ENCODE measurements at regions not wholly inside any gene's neighbourhood (a gene's known extent, or its start where the extent isn't known, plus 50 kb on each side); places are given as distances from the start of the nearest gene placed in this dataset.

DNA sequence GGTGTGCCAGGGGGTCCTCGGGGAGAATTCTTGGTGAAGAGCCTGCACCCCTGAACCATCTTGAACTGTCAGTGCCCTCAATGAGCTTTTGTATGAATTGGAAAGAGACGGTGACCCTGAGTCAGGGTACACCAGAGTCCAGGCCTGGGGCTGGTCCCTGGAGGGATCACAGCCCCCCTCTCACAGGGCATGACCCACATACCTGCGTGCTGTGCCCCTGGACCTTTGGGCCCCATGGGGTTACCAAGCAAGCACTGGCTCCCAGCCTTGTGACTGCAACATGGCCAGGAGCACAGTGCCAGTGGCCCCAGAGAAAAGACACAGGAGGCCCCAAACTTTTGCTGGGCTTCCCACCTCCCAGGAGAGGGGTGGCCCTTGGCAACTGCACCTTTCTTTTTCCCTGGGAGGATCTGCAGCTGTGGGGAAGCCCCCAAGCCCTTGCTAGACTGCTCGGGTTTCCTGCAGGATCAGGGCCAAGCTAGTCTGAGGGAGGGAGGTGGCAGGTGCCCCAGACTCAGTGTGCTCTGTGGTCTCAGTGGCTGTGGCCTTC lies 153.5 kb downstream of the ZNF248 start:
- no peak overlapping the region for H3K4me3 ChIP-seq (ENCODE audit: low read length)
- H3K4me2 ChIP-seq (ENCODE audit: low read depth, low read length): no peak overlapping the region
- H3K36me3 ChIP-seq (replicated peaks; ENCODE audit: insufficient read depth, low read length): no peaks in the 10 kb centered on the region
- no peaks in the 10 kb centered on the region for H4K20me1 ChIP-seq (ENCODE audit: insufficient read depth, low read length)
- DNase-seq: no peak
- H3K9ac ChIP-seq (ENCODE audit: low read length): no peak overlapping the region
- H3F3A ChIP-seq (ENCODE audit: insufficient read depth, low read length): no peaks in the 10 kb centered on the region
- H3K27ac ChIP-seq (ENCODE audit: low read length): no peak overlapping the region
- H3K27me3 ChIP-seq (replicated peaks; ENCODE audit: insufficient read depth, low read length): no peaks in the 10 kb centered on the region
- H3K9me3 ChIP-seq (replicated peaks; ENCODE audit: insufficient read depth, low read length): no peaks in the 10 kb centered on the region
- H3K9me2 ChIP-seq (replicated peaks; ENCODE audit: insufficient read depth, low read length): no peaks in the 10 kb centered on the region
- 0 out of 2 replicates have a peak, but pooled peaks cover 9% of the 10 kb centered on the region for H3K4me1 ChIP-seq (ENCODE audit: low read length)
- TF ChIP-seq, protein P1, sequence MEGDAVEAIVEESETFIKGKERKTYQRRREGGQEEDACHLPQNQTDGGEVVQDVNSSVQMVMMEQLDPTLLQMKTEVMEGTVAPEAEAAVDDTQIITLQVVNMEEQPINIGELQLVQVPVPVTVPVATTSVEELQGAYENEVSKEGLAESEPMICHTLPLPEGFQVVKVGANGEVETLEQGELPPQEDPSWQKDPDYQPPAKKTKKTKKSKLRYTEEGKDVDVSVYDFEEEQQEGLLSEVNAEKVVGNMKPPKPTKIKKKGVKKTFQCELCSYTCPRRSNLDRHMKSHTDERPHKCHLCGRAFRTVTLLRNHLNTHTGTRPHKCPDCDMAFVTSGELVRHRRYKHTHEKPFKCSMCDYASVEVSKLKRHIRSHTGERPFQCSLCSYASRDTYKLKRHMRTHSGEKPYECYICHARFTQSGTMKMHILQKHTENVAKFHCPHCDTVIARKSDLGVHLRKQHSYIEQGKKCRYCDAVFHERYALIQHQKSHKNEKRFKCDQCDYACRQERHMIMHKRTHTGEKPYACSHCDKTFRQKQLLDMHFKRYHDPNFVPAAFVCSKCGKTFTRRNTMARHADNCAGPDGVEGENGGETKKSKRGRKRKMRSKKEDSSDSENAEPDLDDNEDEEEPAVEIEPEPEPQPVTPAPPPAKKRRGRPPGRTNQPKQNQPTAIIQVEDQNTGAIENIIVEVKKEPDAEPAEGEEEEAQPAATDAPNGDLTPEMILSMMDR (IDR thresholded peaks at IDR 0.05; ENCODE audit: low read length): no peak
- TF ChIP-seq EZH2phosphoT487 (IDR thresholded peaks at IDR 0.05; ENCODE audit: low read length) (no peak), EZH2 (optimal IDR thresholded peaks at IDR 0.05; ENCODE audit: low read depth, low read length) (no peak)
- no peaks in the 10 kb centered on the region for H3K79me2 ChIP-seq (ENCODE audit: low read length)
- no peak overlapping the region for H2AFZ ChIP-seq (ENCODE audit: low read length)

DNA sequence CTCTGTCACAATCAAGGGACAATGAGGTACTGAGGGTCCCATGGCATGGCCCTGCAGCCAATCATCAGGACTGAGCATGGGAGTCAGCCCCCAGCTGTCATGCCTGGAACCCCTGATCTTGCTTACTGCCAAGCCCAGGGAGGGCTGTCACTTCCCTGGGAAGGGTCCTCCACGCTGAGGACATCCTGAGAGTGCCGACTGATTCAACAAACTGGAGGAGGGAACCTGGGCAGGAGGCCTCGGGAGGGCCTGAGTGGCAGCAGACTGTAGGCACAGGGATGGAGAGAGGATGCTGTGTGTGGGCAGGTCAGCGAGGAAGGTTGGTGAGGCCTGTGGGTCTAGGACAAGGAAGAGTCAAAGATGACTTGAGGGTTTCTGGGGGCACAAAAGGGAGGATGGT lies 154.3 kb downstream of the ZNF248 start:
- no peaks in the 10 kb centered on the region for H3K9me3 ChIP-seq (replicated peaks; ENCODE audit: insufficient read depth, low read length)
- 0 out of 2 replicates have a peak, but pooled peaks cover 9% of the 10 kb centered on the region for H3K4me1 ChIP-seq (ENCODE audit: low read length)
- no peak overlapping the region for H3K9ac ChIP-seq (ENCODE audit: low read length)
- no peak overlapping the region for H3K4me3 ChIP-seq (ENCODE audit: low read length)
- TF ChIP-seq EZH2 (optimal IDR thresholded peaks at IDR 0.05; ENCODE audit: low read depth, low read length): no peak
- TF ChIP-seq, protein P1 (IDR thresholded peaks at IDR 0.05; ENCODE audit: low read length): no peak
- TF ChIP-seq EZH2phosphoT487 (IDR thresholded peaks at IDR 0.05; ENCODE audit: low read length): no peak
- no peak overlapping the region for H3K4me2 ChIP-seq (ENCODE audit: low read depth, low read length)
- no peaks in the 10 kb centered on the region for H3K27me3 ChIP-seq (replicated peaks; ENCODE audit: insufficient read depth, low read length)
- H3K9me2 ChIP-seq (replicated peaks; ENCODE audit: insufficient read depth, low read length): no peaks in the 10 kb centered on the region
- H3K36me3 ChIP-seq (replicated peaks; ENCODE audit: insufficient read depth, low read length): no peaks in the 10 kb centered on the region
- no peak overlapping the region for H3K27ac ChIP-seq (ENCODE audit: low read length)
- H2AFZ ChIP-seq (ENCODE audit: low read length): no peak overlapping the region
- no peak for DNase-seq
- H3K79me2 ChIP-seq (ENCODE audit: low read length): no peaks in the 10 kb centered on the region
- no peaks in the 10 kb centered on the region for H3F3A ChIP-seq (ENCODE audit: insufficient read depth, low read length)
- H4K20me1 ChIP-seq (ENCODE audit: insufficient read depth, low read length): no peaks in the 10 kb centered on the region

DNA sequence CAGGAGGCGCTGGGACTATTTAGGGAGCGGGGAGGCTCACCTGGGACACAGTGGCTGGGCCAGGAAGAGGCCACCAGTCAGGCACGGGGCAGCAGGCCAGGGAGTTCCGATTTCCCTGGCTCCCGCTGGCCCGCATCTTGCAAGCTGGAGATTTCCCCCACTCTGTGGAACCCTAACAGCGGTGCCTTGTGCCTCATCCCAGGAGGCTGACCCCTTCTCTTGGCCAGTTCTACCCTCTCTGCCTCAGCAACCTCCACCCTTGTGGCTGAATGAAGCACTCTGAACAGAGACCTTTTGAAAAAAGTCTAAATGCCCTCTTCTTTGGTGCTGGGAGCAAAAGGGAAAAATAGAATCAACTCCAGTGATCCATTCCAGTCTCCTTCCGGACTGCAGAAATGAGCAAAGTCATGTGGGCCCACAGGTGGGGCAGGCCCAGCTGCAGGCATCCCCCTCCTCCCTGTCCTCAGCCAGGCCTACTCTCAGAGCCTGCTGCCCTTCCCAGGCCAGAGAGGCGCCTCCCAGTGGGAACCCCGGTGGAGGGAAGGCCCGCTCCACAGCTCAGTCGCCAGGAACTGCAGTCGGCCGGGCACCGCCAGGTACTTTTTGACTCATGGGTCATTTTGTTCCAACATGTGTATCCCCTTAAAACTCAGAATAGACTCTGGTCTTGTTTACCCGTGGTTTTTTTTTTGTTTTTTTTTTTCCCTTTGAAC lies 155.5 kb downstream of the ZNF248 start:
- Histone ChIP-seq H3K9me3 (replicated peaks; ENCODE audit: insufficient read depth, low read length) (no peaks in the 10 kb centered on the region), H3F3A (ENCODE audit: insufficient read depth, low read length) (no peaks in the 10 kb centered on the region), H3K79me2 (ENCODE audit: low read length) (no peaks in the 10 kb centered on the region), H3K36me3 (replicated peaks; ENCODE audit: insufficient read depth, low read length) (no peaks in the 10 kb centered on the region), H3K27me3 (replicated peaks; ENCODE audit: insufficient read depth, low read length) (no peaks in the 10 kb centered on the region), H3K9ac (ENCODE audit: low read length) (peak overlapping the region; percentile 38; the same call in 1 of the 2 replicates), H3K4me3 (ENCODE audit: low read length) (peak overlapping the region; percentile 44), H3K4me1 (ENCODE audit: low read length) (0 out of 2 replicates have a peak, but pooled peaks cover 9% of the 10 kb centered on the region), H2AFZ (ENCODE audit: low read length) (peak overlapping the region; percentile 67; the same call in 1 of the 2 replicates), H3K27ac (ENCODE audit: low read length) (no peak overlapping the region), H3K4me2 (ENCODE audit: low read depth, low read length) (peak overlapping the region; percentile 63), H3K9me2 (replicated peaks; ENCODE audit: insufficient read depth, low read length) (no peaks in the 10 kb centered on the region), H4K20me1 (ENCODE audit: insufficient read depth, low read length) (no peaks in the 10 kb centered on the region)
- no peak for DNase-seq
- TF ChIP-seq, protein P1 (IDR thresholded peaks at IDR 0.05; ENCODE audit: low read length): no peak

Data from MM.1S (cell line).